Left colon (tissue), 2 donors: ENCODE measurements at regions not wholly inside any gene's neighbourhood (a gene's known extent, or its start where the extent isn't known, plus 50 kb on each side); places are given as distances from the start of the nearest gene placed in this dataset.
A peak's percentile ranks its signal among the peaks of the same experiment; 100 is the strongest.

Source experiments
- ATAC-seq: fragments of 200-7000 bp; cut with Tn5 transposase; one replicate; pipeline ENCODE4 v1.9.1; 2020; ENCODE audit warnings: mild to moderate bottlenecking, moderate library complexity
- DNase-seq, 2 donors: peaks; one replicate each; pipeline ENCODE4 v3.0.0-alpha.2; 2020
- intact Hi-C, 2 donors: fragments of 100-400 bp; cut with DNase I in 1 of 2; cut with micrococcal nuclease in 1 of 2; formaldehyde crosslinking; loops; one replicate each; pipeline versions ENCODE4 v1.11.2 to v1.14.0; 2022; cut with DNase I, micrococcal nuclease
- donor health status: DM: no; HTN: no; CAD: no.
- donor health status: DM: yes; HTN: yes; CAD: no.

- intact Hi-C loops: no loop called here
- no peak for DNase-seq
- peak; percentile 36 for ATAC-seq
Observed at GRCh38 chr20:39541136-39541803, 579.1 kb downstream of the DHX35 start.

GRCh38 chr20:39538317-39538716 lies 576.2 kb downstream of the DHX35 start:
- no peak for DNase-seq
- ATAC-seq: no peak
- intact Hi-C loops: no loop called here

GRCh38 chr20:39535301-39535700 lies 573.2 kb downstream of the DHX35 start:
- ATAC-seq (no peak), DNase-seq (no peak)
- intact Hi-C loops: no loop called here

DNA sequence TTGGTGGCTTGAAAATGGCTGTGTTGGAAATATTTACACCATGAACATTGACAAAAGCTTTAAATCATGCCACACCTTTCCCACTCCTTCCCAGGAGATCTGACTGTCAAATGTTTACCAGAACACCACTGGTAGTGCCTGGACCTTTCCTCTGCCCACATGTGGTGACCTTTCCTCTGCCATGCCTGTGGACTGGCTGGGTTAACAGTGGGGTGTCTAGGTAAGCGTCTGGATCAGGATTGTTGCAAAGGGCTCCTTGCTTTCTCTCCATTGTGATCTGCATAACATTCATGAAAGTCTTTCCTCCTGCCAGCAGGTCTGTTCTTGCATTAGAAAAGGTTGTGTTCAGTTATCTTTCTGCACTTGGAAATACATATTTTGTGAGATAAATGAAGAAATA lies 572.7 kb downstream of the DHX35 start:
- ATAC-seq (no peak), DNase-seq (no peak)
- intact Hi-C loops: no loop called here

- peak in 1 of 2 donors; percentile 7 for DNase-seq
- intact Hi-C loops: no loop called here
- ATAC-seq: peak; percentile 91
Observed at GRCh38 chr20:39533858-39534257, 571.7 kb downstream of the DHX35 start.

DNA sequence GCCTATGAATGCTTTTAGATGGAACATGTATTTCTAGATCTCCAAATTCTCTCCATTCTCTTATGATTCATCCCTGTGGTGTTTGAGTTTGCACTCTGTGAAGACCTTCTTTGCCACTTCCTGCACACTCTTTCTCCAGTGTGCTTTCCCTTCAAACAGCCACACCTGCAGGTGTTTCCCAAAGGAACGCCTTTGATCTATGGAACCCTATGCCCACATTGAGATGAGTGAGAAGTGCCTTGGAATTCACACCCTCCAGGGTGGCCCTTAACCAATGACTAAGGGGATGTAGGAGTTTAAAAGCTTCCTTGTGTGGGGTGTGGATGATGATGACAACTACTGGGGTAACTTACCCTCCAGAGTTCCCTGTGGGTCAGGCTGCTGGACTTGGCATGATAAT lies 570.1 kb downstream of the DHX35 start:
- ATAC-seq: peak; percentile 63
- DNase-seq: peak in 1 of 2 donors; percentile 23
- intact Hi-C loops: no loop called here

- intact Hi-C loops: no loop called here
- DNase-seq (no peak), ATAC-seq (no peak)
Observed at GRCh38 chr20:39528436-39528835, 566.3 kb downstream of the DHX35 start.

DNA sequence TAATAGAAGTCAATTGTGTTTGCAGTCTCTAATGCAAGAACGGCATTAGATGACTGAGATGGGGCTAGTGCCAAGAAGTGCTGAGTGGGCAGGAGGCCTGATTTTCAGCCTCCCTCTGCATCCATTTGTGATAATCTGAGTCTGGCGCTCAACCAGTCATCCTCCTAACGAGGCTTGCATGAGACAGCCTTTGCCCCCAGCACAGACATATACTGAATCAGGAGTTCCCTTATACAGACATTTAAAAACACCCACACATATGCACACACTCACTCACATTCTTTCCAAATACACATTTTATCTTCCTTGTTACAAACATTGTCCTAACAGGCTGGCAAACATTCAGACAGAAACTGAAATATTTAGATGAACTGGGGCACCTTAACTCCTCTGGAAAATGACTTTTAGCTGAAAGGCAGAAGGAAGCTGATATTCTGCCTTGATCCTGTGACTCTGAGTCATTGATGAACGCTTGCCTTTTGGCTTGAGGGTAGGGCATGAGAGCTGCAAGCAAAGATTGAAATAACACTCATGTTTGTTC lies 562.3 kb downstream of the DHX35 start:
- ATAC-seq (no peak), DNase-seq (no peak)
- intact Hi-C loops: no loop called here

DNA sequence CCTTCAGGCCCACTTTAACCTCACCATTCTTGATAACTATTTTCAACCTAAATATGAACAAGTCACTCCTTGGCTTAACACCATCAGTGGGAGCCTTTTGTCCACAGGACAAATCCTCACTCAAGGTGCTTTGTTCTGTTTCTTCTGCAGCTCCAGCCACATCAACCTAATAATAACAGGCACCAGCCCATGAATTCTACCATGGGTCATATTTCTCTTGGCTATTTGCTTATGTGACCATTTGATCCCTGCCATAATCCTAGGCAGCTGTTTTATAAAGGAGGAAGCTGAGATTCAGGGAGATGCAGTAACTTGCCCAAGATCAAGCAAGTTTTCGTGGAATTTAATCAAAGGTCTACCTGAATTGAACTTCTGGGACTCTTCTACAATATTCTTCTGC lies 561.3 kb downstream of the DHX35 start:
- ATAC-seq (no peak), DNase-seq (no peak)
- intact Hi-C loops: no loop called here

- intact Hi-C loops: no loop called here
- DNase-seq (no peak), ATAC-seq (no peak)
Observed at GRCh38 chr20:39518654-39519053, 556.5 kb downstream of the DHX35 start.

- ATAC-seq (no peak), DNase-seq (no peak)
- intact Hi-C loops: no loop called here
Observed at GRCh38 chr20:39516964-39517363, 554.8 kb downstream of the DHX35 start.

DNA sequence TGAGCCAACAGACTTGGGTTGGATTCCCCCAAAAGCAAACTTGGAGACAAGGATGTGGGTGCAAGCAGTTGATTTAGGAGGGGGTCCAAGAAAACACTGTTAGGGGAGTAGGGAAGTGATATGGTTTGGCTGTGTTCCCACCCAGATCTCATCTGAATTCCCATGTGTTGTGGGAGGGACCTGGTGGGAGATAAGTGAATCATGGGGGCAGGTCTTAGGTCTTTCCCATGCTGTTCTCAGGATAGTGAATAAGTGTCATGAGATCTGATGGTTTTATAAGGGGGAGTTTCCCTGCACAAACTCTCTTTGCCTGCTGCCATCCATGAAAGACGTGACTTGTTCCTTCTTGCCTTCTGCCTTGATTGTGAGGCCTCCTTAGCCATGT lies 542.6 kb downstream of the DHX35 start:
- ATAC-seq (no peak), DNase-seq (no peak)
- intact Hi-C loops: no loop called here

GRCh38 chr20:39503902-39504709 lies 542.0 kb downstream of the DHX35 start:
- ATAC-seq (no peak), DNase-seq (no peak)
- intact Hi-C loops: no loop called here

- intact Hi-C loops: no loop called here
- ATAC-seq (no peak), DNase-seq (no peak)
Observed at GRCh38 chr20:39492223-39492797, 530.2 kb downstream of the DHX35 start.

GRCh38 chr20:39491711-39492110 lies 529.6 kb downstream of the DHX35 start:
- ATAC-seq (no peak), DNase-seq (no peak)
- intact Hi-C loops: no loop called here

GRCh38 chr20:39489986-39490560 lies 527.9 kb downstream of the DHX35 start:
- intact Hi-C loops: no loop called here
- ATAC-seq: no peak
- DNase-seq: no peak

DNA sequence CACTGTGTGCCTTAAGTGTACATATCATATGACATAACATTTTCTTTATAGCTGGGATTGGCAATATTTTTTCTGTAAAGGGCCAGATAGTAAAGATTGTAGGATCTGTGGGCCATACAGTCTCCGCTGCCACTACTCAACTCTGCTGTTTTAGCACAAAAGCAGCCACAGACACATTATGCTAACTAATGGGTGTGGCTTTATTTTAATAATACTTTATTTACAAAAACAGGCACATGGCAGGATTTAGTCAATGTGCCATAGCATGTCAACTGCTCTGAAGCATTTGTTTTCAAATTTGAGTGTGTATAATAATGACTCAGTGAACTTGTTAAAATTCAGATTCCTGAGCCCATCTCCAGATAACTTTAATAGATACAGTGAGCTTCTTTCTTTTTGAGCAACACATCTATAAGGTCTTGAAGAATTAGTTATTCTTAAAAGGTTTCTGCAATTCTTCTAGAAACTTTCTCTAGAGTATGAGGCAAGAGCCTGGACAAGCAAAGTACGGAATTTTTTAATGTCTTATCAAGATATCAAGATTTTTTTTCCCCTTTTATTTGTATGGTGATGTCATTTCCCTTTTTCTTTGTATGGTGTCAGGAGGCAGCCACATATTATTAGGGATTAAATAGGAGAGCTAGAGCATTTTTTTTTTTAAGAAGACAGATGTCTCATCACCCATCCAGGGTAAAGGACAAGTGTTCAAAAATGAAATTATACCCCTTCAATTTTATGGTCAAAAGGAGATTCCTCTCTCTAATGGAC lies 518.3 kb downstream of the DHX35 start:
- intact Hi-C loops: no loop called here
- DNase-seq (no peak), ATAC-seq (no peak)

DNA sequence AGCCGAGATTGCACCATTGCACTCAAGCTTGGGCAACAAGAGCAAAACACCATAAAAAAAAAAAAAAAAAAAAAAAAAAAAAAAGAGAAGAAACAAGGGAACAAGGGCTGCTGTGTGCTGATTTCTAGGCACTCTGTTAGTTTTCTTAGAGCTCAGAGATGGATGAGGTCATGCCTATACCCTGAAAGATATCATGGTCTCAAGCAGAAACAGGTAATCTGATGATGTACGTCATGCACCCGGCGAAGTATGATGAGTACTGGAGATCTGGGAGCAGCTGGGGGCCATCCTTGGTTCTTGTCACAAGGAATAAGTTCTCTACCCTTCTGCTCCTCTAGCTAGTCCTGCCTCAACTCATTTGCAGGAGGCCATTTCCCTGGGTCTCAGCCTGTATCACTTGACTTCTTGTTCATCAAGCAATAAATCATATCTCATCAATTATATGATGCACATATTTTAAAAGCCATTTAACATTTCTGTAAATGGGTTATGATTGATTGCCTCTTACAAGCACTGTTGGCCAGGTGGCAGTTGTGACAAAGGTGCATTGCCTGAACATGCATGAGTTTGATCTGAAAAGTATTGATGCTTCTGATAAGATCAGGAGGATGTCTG lies 517.2 kb downstream of the DHX35 start:
- no peak for DNase-seq
- ATAC-seq: no peak
- intact Hi-C loops: no loop called here

GRCh38 chr20:39474879-39475278 lies 512.7 kb downstream of the DHX35 start:
- DNase-seq (no peak), ATAC-seq (no peak)
- intact Hi-C loops: no loop called here
